Neural cell (in vitro differentiated cells): ENCODE measurements at regions not wholly inside any gene's neighbourhood (a gene's known extent, or its start where the extent isn't known, plus 50 kb on each side); places are given as distances from the start of the nearest gene placed in this dataset.

Source experiments
- H2AFZ ChIP-seq: fragments of 200-600, 300-800 bp; sonication (generic), shearing (Covaris generic); 2 replicates; pipeline ENCODE4 v1.6.0; 2014; ENCODE audit warnings: low read depth, mild to moderate bottlenecking, antibody characterized with exemption, low read length, moderate library complexity
- H3F3A ChIP-seq: fragments of 200-600 bp; shearing (Covaris generic); 2 replicates; pipeline ENCODE4 v1.6.1; 2016; ENCODE audit warnings: mild to moderate bottlenecking, moderate library complexity, mixed read lengths, antibody characterized with exemption, low read length; ENCODE audit not compliant: insufficient read depth, poor library complexity, severe bottlenecking
- H3K27ac ChIP-seq: fragments of 200-600, 300-800 bp; sonication (generic), shearing (Covaris generic); 2 replicates; pipeline ENCODE4 v1.5.1; 2014; ENCODE audit warnings: mild to moderate bottlenecking, low read length, moderate library complexity
- H3K27me3 ChIP-seq: fragments of 300-800, 200-600 bp; sonication (generic), shearing (Covaris generic); 2 replicates; pipeline ENCODE4 v1.6.0; 2014; ENCODE audit warnings: mild to moderate bottlenecking, low read depth, low read length, moderate library complexity; ENCODE audit not compliant: insufficient read depth
- H3K36me3 ChIP-seq: fragments of 300-800, 200-600 bp; sonication (generic), shearing (Covaris generic); 2 replicates; pipeline ENCODE4 v1.5.1; 2014; ENCODE audit warnings: mild to moderate bottlenecking, antibody characterized with exemption, low read length, moderate library complexity; ENCODE audit not compliant: insufficient read depth
- H3K4me2 ChIP-seq: fragments of 300-800, 200-600 bp; sonication (generic), shearing (Covaris generic); 2 replicates; pipeline ENCODE4 v1.6.0; 2014; ENCODE audit warnings: mild to moderate bottlenecking, low read length
- H3K4me3 ChIP-seq: fragments of 300-800, 200-600 bp; sonication (generic), shearing (Covaris generic); 2 replicates; pipeline ENCODE4 v1.5.1; 2014; ENCODE audit warnings: mild to moderate bottlenecking, low read length, moderate library complexity
- H3K79me2 ChIP-seq: fragments of 200-600 bp; shearing (Covaris generic); replicated peaks from 2 replicates; pipeline ENCODE4 v1.6.0; 2014; ENCODE audit warnings: mild to moderate bottlenecking, low read length, moderate library complexity; ENCODE audit not compliant: insufficient read depth
- H3K9ac ChIP-seq: fragments of 300-800, 200-600 bp; sonication (generic), shearing (Covaris generic); 2 replicates; pipeline ENCODE4 v1.6.1; 2016; ENCODE audit warnings: mild to moderate bottlenecking, low read length, mixed read lengths
- H3K9me2 ChIP-seq: fragments of 200-600 bp; shearing (Covaris generic); 2 replicates; pipeline ENCODE4 v1.6.1; 2016; ENCODE audit warnings: mild to moderate bottlenecking, low read length, mixed read lengths; ENCODE audit not compliant: insufficient read depth
- H3K9me3 ChIP-seq: fragments of 200-600, 300-800 bp; sonication (generic), shearing (Covaris generic); 2 replicates; pipeline ENCODE4 v1.6.1; 2016; ENCODE audit warnings: mild to moderate bottlenecking, mixed run types, low read length, moderate library complexity, mixed read lengths
- H4K20me1 ChIP-seq: fragments of 200-600 bp; shearing (Covaris generic); 2 replicates; pipeline ENCODE4 v1.6.1; 2016; ENCODE audit warnings: mild to moderate bottlenecking, mixed run types; ENCODE audit not compliant: insufficient read depth
- CTCF ChIP-seq: fragments of 450-650 bp; IDR thresholded peaks from 2 replicates; pipeline ENCODE4 v1.5.1; 2014; ENCODE audit warnings: antibody characterized with exemption, mild to moderate bottlenecking, moderate library complexity; ENCODE audit not compliant: poor library complexity, severe bottlenecking
- EP300 ChIP-seq: fragments of 450-650 bp; conservative IDR thresholded peaks from 2 replicates; pipeline ENCODE4 v1.6.1; 2014; ENCODE audit warnings: antibody characterized with exemption, mild to moderate bottlenecking, moderate library complexity; ENCODE audit not compliant: poor library complexity, severe bottlenecking
- EZH2 ChIP-seq: fragments of 200-600, 300-800 bp; shearing (Covaris generic), sonication (generic); IDR thresholded peaks from 2 replicates; pipeline ENCODE4 v1.6.1; 2014; ENCODE audit warnings: antibody characterized with exemption, low read length, borderline replicate concordance, mild to moderate bottlenecking; ENCODE audit not compliant: insufficient read depth, poor library complexity, severe bottlenecking
- MXI1 ChIP-seq: fragments of 450-650 bp; conservative IDR thresholded peaks from 2 replicates; pipeline ENCODE4 v1.6.1; 2014; ENCODE audit warnings: antibody characterized with exemption, mild to moderate bottlenecking; ENCODE audit not compliant: poor library complexity, severe bottlenecking
- POLR2AphosphoS5 ChIP-seq: IDR thresholded peaks from 2 replicates; pipeline ENCODE4 v1.6.1; 2012
- RAD21 ChIP-seq: fragments of 450-650 bp; conservative IDR thresholded peaks from 2 replicates; pipeline ENCODE4 v1.6.1; 2014; ENCODE audit warnings: antibody characterized with exemption, mild to moderate bottlenecking, moderate library complexity
- REST ChIP-seq: IDR thresholded peaks from 2 replicates; pipeline ENCODE4 v1.6.1; 2012; ENCODE audit warnings: borderline replicate concordance
- SMC3 ChIP-seq: fragments of 450-650 bp; conservative IDR thresholded peaks from 2 replicates; pipeline ENCODE4 v1.6.1; 2014; ENCODE audit warnings: antibody characterized with exemption, mild to moderate bottlenecking, moderate library complexity; ENCODE audit not compliant: poor library complexity
- TAF1 ChIP-seq: IDR thresholded peaks from 2 replicates; pipeline ENCODE4 v1.6.1; 2012; ENCODE audit warnings: low read depth

GRCh38 chr4:115720611-115721010 is 607.2 kb upstream of the NDST4 start:
- Histone ChIP-seq H3K36me3 (no peaks in the 10 kb centered on the region), H3K4me2 (no peak overlapping the region), H3F3A (no peaks in the 10 kb centered on the region), H3K9me2 (no peaks in the 10 kb centered on the region), H3K4me3 (no peak overlapping the region), H4K20me1 (no peaks in the 10 kb centered on the region), H2AFZ (no peak overlapping the region), H3K9me3 (no peaks in the 10 kb centered on the region), H3K27ac (no peak overlapping the region), H3K9ac (no peak overlapping the region), H3K27me3 (no peaks in the 10 kb centered on the region), H3K79me2 (no peaks in the 10 kb centered on the region)
- TF ChIP-seq POLR2AphosphoS5 (no peak), EZH2 (no peak), TAF1 (no peak), CTCF (no peak), SMC3 (no peak), EP300 (no peak), RAD21 (no peak), MXI1 (no peak), REST (no peak)

- Histone ChIP-seq H3F3A (no peaks in the 10 kb centered on the region), H3K36me3 (no peaks in the 10 kb centered on the region), H3K79me2 (no peaks in the 10 kb centered on the region), H4K20me1 (no peaks in the 10 kb centered on the region), H2AFZ (no peak overlapping the region), H3K27me3 (no peaks in the 10 kb centered on the region), H3K27ac (no peak overlapping the region), H3K9ac (no peak overlapping the region), H3K9me2 (no peaks in the 10 kb centered on the region), H3K9me3 (no peaks in the 10 kb centered on the region), H3K4me2 (no peak overlapping the region), H3K4me3 (no peak overlapping the region)
- TF ChIP-seq TAF1 = no peak
- no peak for TF ChIP-seq MXI1
- no peak for TF ChIP-seq SMC3
- TF ChIP-seq EP300 = no peak
- TF ChIP-seq REST = no peak
- TF ChIP-seq POLR2AphosphoS5 = no peak
Observed at GRCh38 chr4:115711575-115711974, 598.2 kb upstream of the NDST4 start.
